Liver (tissue), 8 donors: ENCODE measurements at regions not wholly inside any gene's neighbourhood (a gene's known extent, or its start where the extent isn't known, plus 50 kb on each side); places are given as distances from the start of the nearest gene placed in this dataset.

Source experiments
- DNase-seq: peaks from one replicate; pipeline ENCODE4 v3.0.0-alpha.2; 2017; ENCODE audit warnings: low spot score
- H3K27ac ChIP-seq, 2 donors: one replicate each; pipeline ENCODE4 v1.7.0; 2013; ENCODE audit warnings: inconsistent platforms in 2 of 2, low read length in 2 of 2, control low read depth in 1 of 2, low read depth in 1 of 2, mild to moderate bottlenecking in 1 of 2
- H3K27me3 ChIP-seq, 4 donors: one replicate each; pipeline versions ENCODE4 v1.6.1 to v1.7.0; 2013; ENCODE audit warnings: low read length in 3 of 4, inconsistent platforms in 1 of 4, mild to moderate bottlenecking in 1 of 4, moderate library complexity in 1 of 4; ENCODE audit not compliant: control insufficient read depth in 4 of 4, insufficient read depth in 4 of 4
- H3K36me3 ChIP-seq, 4 donors: one replicate each; pipeline versions ENCODE4 v1.6.1 to v1.7.0; 2013; ENCODE audit warnings: low read length in 3 of 4, mild to moderate bottlenecking in 3 of 4, low read depth in 1 of 4, moderate library complexity in 1 of 4; ENCODE audit not compliant: control insufficient read depth in 4 of 4, insufficient read depth in 3 of 4
- H3K4me1 ChIP-seq, 4 donors: one replicate each; pipeline versions ENCODE4 v1.6.1 to v1.7.0; 2013; ENCODE audit warnings: low read length in 3 of 4, mild to moderate bottlenecking in 3 of 4, moderate library complexity in 1 of 4; ENCODE audit not compliant: control insufficient read depth in 4 of 4, insufficient read depth in 4 of 4
- H3K4me3 ChIP-seq, 3 donors: one replicate each; pipeline versions ENCODE4 v1.6.1 to v1.7.0; 2013; ENCODE audit warnings: low read length in 3 of 3, control low read depth in 1 of 3, low read depth in 1 of 3, mild to moderate bottlenecking in 1 of 3
- H3K9ac ChIP-seq, 2 donors: one replicate each; pipeline ENCODE4 v1.7.0; 2013; ENCODE audit warnings: low read length in 2 of 2, mild to moderate bottlenecking in 2 of 2, moderate library complexity in 2 of 2, control low read depth in 1 of 2, low read depth in 1 of 2
- H3K9me3 ChIP-seq, 4 donors: one replicate each; pipeline versions ENCODE4 v1.6.1 to v1.7.0; 2013; ENCODE audit warnings: low read length in 3 of 4; ENCODE audit not compliant: control insufficient read depth in 4 of 4
- EGR1 ChIP-seq, 2 donors: IDR thresholded peaks; 2 replicates each; pipeline ENCODE4 v1.6.1; 2016 to 2018; ENCODE audit warnings: antibody characterized with exemption in 2 of 2, low read depth in 2 of 2
- FOXA1 ChIP-seq: IDR thresholded peaks from 2 replicates; pipeline ENCODE4 v1.6.1; 2016; ENCODE audit warnings: antibody characterized with exemption
- FOXA2 ChIP-seq: IDR thresholded peaks from 2 replicates; pipeline ENCODE4 v1.6.1; 2016; ENCODE audit warnings: antibody characterized with exemption
- GABPA ChIP-seq, 2 donors: IDR thresholded peaks in 1 of 2; conservative IDR thresholded peaks in 1 of 2; 2 replicates each; pipeline ENCODE4 v1.6.1; 2016; ENCODE audit warnings: antibody characterized with exemption in 2 of 2, mild to moderate bottlenecking in 1 of 2, moderate library complexity in 1 of 2
- HNF4A ChIP-seq, 2 donors: conservative IDR thresholded peaks; 2 replicates each; pipeline ENCODE4 v1.6.1; 2016; ENCODE audit warnings: antibody characterized with exemption in 2 of 2, mild to moderate bottlenecking in 2 of 2
- HNF4G ChIP-seq: IDR thresholded peaks from 2 replicates; pipeline ENCODE4 v1.6.1; 2016; ENCODE audit warnings: antibody characterized with exemption
- JUND ChIP-seq, 2 donors: IDR thresholded peaks; 2 replicates each; pipeline ENCODE4 v1.6.1; 2016; ENCODE audit warnings: antibody characterized with exemption in 2 of 2
- NR2F2 ChIP-seq: IDR thresholded peaks from 2 replicates; pipeline ENCODE4 v1.6.1; 2016; ENCODE audit warnings: antibody characterized with exemption
- RAD21 ChIP-seq, 2 donors: IDR thresholded peaks; 2 replicates each; pipeline ENCODE4 v1.6.1; 2016; ENCODE audit warnings: antibody characterized with exemption in 2 of 2, mild to moderate bottlenecking in 2 of 2
- RXRA ChIP-seq, 2 donors: IDR thresholded peaks; 2 replicates each; pipeline ENCODE4 v1.6.1; 2017 to 2018; ENCODE audit warnings: antibody characterized with exemption in 2 of 2, mild to moderate bottlenecking in 1 of 2
- TAF1 ChIP-seq: conservative IDR thresholded peaks from 2 replicates; pipeline ENCODE4 v1.6.1; 2016; ENCODE audit warnings: antibody characterized with exemption, mild to moderate bottlenecking
- WGBS: extraction: QIAGEN DNeasy Blood & Tissue Kit; methylation state at CpG from one replicate; pipeline ENCODE4 v1.1.7; 2013; 5-methylcytosine and 5-hydroxymethylcytosine counted together
- TF ChIP-seq, protein P1 (sequence below): IDR thresholded peaks from 2 replicates; pipeline ENCODE4 v1.6.1; 2016; ENCODE audit warnings: antibody characterized with exemption
- TF ChIP-seq, protein P2 (sequence below): IDR thresholded peaks from 2 replicates; pipeline ENCODE4 v1.6.1; 2016; ENCODE audit warnings: antibody characterized with exemption
- TF ChIP-seq, protein P3 (sequence below): fragments of 150-350 bp; IDR thresholded peaks from 2 replicates; pipeline ENCODE4 v1.5.1; 2017; ENCODE audit warnings: improper control_type of control experiment, low read depth, low read length; ENCODE audit not compliant: missing input control
- TF ChIP-seq, protein P4 (sequence below): IDR thresholded peaks from 2 replicates; pipeline ENCODE4 v1.6.1; 2016; ENCODE audit warnings: antibody characterized with exemption, mild to moderate bottlenecking
- TF ChIP-seq, protein P5 (sequence below): IDR thresholded peaks from 2 replicates; pipeline ENCODE4 v1.6.1; 2016; ENCODE audit warnings: antibody characterized with exemption
- donor health status: healthy.
- donor health status: healthy.
- donor health status: healthy.
- donor health status: healthy.
- donor health status: healthy.

DNA sequence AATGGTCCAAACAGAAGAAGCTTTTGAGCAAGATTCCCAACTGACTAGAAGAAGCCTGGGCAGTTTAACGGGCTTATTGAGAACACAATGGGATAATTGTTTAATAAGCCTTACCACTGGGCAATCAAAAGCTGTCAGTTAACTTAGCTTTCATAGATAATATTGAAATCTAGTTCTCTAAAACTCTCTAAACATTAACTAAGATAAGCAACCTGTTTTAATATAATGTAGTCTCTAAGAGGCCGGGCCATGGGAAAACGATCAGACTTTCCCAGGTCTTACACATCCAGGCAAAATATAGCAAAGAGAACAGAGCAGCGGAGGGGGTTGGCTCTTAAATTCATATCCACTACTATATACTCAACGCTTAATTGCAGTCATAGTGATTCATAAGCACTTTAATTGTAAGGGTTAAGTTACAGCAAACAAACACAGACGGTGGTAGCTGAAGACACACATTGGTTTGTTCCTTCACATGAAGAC is 128.0 kb upstream of the FAM83B start:
- no peak for DNase-seq
- 77% methylated on average over 6 of the region's 6 CpGs for WGBS
- H3K9me3 ChIP-seq = no peaks in the 10 kb centered on the region
- TF ChIP-seq FOXA1 = no peak
- TF ChIP-seq, protein P1, sequence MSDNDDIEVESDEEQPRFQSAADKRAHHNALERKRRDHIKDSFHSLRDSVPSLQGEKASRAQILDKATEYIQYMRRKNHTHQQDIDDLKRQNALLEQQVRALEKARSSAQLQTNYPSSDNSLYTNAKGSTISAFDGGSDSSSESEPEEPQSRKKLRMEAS = no peak
- no peak for TF ChIP-seq HNF4G
- no peak for TF ChIP-seq HNF4A (conservative IDR thresholded peaks at IDR 0.05)
- no peak for TF ChIP-seq EGR1 (IDR thresholded peaks at IDR 0.05; ENCODE audit: low read depth in 2 of 2)
- no peak for TF ChIP-seq NR2F2
- TF ChIP-seq, protein P2, sequence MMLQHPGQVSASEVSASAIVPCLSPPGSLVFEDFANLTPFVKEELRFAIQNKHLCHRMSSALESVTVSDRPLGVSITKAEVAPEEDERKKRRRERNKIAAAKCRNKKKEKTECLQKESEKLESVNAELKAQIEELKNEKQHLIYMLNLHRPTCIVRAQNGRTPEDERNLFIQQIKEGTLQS = no peak
- no peak for TF ChIP-seq TAF1
- TF ChIP-seq, protein P3, sequence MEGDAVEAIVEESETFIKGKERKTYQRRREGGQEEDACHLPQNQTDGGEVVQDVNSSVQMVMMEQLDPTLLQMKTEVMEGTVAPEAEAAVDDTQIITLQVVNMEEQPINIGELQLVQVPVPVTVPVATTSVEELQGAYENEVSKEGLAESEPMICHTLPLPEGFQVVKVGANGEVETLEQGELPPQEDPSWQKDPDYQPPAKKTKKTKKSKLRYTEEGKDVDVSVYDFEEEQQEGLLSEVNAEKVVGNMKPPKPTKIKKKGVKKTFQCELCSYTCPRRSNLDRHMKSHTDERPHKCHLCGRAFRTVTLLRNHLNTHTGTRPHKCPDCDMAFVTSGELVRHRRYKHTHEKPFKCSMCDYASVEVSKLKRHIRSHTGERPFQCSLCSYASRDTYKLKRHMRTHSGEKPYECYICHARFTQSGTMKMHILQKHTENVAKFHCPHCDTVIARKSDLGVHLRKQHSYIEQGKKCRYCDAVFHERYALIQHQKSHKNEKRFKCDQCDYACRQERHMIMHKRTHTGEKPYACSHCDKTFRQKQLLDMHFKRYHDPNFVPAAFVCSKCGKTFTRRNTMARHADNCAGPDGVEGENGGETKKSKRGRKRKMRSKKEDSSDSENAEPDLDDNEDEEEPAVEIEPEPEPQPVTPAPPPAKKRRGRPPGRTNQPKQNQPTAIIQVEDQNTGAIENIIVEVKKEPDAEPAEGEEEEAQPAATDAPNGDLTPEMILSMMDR = no peak
- TF ChIP-seq GABPA (IDR thresholded peaks at IDR 0.05 in 1 of 2, conservative IDR thresholded peaks at IDR 0.05 in 1 of 2) = no peak
- TF ChIP-seq RXRA (IDR thresholded peaks at IDR 0.05) = no peak
- no peak for TF ChIP-seq JUND (IDR thresholded peaks at IDR 0.05)
- TF ChIP-seq, protein P4, sequence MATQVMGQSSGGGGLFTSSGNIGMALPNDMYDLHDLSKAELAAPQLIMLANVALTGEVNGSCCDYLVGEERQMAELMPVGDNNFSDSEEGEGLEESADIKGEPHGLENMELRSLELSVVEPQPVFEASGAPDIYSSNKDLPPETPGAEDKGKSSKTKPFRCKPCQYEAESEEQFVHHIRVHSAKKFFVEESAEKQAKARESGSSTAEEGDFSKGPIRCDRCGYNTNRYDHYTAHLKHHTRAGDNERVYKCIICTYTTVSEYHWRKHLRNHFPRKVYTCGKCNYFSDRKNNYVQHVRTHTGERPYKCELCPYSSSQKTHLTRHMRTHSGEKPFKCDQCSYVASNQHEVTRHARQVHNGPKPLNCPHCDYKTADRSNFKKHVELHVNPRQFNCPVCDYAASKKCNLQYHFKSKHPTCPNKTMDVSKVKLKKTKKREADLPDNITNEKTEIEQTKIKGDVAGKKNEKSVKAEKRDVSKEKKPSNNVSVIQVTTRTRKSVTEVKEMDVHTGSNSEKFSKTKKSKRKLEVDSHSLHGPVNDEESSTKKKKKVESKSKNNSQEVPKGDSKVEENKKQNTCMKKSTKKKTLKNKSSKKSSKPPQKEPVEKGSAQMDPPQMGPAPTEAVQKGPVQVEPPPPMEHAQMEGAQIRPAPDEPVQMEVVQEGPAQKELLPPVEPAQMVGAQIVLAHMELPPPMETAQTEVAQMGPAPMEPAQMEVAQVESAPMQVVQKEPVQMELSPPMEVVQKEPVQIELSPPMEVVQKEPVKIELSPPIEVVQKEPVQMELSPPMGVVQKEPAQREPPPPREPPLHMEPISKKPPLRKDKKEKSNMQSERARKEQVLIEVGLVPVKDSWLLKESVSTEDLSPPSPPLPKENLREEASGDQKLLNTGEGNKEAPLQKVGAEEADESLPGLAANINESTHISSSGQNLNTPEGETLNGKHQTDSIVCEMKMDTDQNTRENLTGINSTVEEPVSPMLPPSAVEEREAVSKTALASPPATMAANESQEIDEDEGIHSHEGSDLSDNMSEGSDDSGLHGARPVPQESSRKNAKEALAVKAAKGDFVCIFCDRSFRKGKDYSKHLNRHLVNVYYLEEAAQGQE = no peak
- no peak for TF ChIP-seq RAD21 (IDR thresholded peaks at IDR 0.05)
- no peak for TF ChIP-seq FOXA2
- TF ChIP-seq, protein P5, sequence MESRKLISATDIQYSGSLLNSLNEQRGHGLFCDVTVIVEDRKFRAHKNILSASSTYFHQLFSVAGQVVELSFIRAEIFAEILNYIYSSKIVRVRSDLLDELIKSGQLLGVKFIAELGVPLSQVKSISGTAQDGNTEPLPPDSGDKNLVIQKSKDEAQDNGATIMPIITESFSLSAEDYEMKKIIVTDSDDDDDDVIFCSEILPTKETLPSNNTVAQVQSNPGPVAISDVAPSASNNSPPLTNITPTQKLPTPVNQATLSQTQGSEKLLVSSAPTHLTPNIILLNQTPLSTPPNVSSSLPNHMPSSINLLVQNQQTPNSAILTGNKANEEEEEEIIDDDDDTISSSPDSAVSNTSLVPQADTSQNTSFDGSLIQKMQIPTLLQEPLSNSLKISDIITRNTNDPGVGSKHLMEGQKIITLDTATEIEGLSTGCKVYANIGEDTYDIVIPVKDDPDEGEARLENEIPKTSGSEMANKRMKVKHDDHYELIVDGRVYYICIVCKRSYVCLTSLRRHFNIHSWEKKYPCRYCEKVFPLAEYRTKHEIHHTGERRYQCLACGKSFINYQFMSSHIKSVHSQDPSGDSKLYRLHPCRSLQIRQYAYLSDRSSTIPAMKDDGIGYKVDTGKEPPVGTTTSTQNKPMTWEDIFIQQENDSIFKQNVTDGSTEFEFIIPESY = no peak
- peaks cover 2 to 13% (median 7%) of the 10 kb centered on the region in 4 donors for H3K4me1 ChIP-seq
- no peak overlapping the region for H3K9ac ChIP-seq
- H3K4me3 ChIP-seq = no peak overlapping the region
- no peaks in the 10 kb centered on the region for H3K27me3 ChIP-seq
- H3K36me3 ChIP-seq = no peaks in the 10 kb centered on the region
- H3K27ac ChIP-seq = no peak overlapping the region

DNA sequence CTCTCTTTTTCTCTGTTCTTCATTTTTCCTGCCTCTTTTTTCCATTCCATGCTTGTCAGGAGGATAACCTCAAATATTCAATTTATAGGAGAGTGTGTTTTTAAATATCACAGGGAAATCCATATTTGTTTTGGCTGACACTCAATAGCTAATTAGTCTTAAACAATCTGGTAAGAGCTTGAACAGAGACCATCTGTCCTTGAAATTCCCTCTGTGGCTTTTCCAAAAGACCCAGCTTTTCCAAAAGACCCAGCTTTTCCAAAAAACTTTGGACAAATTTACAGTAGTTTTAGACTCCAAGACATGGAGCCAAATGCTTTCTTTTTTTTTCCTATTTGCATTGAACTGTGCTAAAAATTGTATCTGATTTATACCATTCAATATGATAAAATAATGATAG is 127.4 kb upstream of the FAM83B start:
- TF ChIP-seq JUND (IDR thresholded peaks at IDR 0.05) (no peak), NR2F2 (no peak), HNF4G (no peak)
- TF ChIP-seq, protein P5 = no peak
- TF ChIP-seq, protein P4 = no peak
- TF ChIP-seq, protein P2 = no peak
- Histone ChIP-seq H3K9ac (no peak overlapping the region), H3K9me3 (no peaks in the 10 kb centered on the region), H3K4me1 (peaks cover 2 to 13% (median 7%) of the 10 kb centered on the region in 4 donors), H3K27me3 (no peaks in the 10 kb centered on the region), H3K4me3 (no peak overlapping the region), H3K27ac (no peak overlapping the region), H3K36me3 (no peaks in the 10 kb centered on the region)
- DNase-seq = no peak
